HG03175 (cell line): ENCODE measurements at regions not wholly inside any gene's neighbourhood (a gene's known extent, or its start where the extent isn't known, plus 50 kb on each side); places are given as distances from the start of the nearest gene placed in this dataset.

Experiments used
- ATAC-seq: cut with Tn5 transposase; IDR thresholded peaks from one replicate; pipeline ENCODE4 v1.9.1; 2021; ENCODE audit warnings: mild to moderate bottlenecking, moderate library complexity; ENCODE audit not compliant: unreplicated experiment

DNA sequence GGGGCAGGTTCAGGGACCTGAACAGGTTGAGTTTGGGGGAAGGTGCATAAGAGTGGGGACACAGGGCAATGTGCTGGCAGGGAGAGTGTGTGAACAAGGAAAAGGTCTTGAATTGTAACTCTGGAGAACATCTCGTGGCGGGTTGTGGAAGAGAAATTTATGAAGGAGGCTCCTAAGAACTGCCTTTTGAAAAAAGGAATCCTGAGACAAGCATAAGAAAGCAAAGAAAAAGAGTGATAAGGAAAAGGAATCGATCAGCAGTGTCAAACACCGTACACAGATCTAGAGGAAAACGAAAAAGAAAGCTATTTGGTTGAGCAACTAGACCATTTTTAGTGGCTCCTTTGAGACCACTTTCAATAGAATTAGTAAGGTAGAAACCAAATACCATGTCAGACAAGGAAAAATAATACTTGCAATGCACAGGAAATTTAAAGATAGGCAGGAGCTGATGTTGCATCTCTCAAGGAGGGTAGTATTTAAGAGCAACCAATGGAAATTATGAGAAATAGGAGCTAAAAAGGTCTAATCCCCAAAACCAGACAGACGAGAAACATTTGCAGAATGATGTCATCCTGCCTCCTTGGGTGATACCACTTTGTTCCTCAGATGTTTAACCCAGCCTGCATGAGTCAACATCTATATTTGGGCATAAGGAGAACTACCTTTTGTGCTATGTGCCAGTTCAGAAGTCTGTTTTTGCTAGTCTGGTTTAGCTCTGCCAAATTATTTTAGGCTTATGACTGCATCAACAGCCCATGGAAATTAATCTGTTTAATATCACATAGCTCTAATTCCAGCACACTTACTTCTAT lies 64.5 kb upstream of the STK38L start:
- peak; percentile 93 for ATAC-seq

DNA sequence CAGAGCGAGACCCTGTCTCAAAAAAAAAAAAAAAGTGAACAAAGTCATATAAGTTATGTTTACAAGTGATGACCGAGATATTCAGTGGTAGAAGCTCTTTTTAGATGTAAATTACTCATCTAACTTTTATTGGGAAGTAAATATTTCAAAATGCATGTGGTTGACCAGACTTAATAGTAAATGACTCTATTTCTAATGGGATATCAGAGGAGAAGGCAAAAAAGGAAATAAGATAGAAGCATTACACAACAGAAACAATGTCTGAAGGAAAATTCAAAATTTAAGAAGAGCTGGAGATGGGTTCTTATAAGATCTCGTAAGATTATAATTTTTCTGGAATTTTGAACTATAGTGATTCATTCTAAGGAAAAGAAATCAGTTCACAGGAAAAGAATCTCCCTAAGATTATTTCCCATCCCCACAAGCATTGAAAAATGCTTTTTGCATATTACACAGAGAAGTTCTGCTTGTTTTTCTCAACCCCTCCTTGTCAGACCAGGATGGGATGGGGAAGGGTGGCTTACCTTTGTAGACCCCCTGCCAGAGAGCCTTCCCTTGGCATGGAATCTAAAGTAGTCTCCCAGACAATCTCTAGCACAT lies 63.1 kb upstream of the STK38L start:
- ATAC-seq: no peak

DNA sequence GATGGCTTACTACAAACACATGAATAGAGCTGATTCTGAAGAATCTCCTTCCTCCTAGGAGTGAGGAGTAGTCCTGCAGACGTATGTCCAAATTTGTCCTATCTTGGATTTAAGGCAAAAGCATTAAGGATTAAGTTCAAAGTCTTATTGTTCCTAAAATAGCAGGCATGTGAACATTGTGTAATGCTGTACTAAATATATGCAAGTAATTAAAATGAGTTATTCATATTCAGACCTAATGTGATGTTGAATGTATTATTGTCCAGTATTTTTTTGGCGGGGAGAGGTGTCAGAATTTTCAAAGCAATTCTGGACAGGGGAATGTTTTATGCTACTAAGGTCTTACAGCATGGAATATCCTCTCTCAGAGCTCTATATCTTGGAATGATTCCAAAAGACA lies 60.7 kb upstream of the STK38L start:
- no peak for ATAC-seq

DNA sequence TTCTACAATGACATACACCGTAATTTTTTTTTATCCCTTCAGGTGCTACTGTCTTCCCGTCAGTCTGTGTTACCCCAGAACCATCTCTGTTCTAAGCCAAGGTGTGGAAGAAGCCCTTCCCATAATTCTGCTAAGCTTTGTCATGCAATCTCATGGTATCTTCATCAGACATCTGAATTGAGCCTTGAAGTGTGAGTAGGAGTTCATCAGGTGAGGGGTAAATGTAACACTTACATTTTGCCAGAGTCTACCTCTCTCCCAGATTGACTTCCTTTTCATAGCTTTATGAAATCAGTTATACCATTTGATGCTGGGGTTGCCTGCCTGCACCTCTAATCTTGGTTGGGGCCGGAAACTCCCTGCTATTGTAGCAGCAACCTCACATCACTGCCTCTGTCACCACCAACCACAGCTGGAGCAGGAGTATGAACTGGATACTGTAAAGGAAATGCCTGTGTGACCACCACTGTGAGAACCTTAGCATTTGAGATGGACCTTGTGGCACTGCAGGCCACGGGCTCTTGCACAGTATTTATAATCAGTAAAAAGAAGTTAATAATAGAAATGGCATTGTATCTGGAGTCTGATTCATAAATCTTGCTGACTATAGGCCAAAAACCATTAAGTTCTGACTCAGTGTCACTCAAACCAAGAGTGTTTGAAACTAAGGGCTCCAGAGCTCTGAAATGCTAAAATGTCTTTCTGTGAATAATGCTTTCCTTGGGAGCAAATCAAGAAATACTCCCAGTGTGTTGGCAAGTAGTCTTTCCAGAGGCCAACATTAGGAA lies 58.7 kb upstream of the STK38L start:
- ATAC-seq: peak; percentile 92

DNA sequence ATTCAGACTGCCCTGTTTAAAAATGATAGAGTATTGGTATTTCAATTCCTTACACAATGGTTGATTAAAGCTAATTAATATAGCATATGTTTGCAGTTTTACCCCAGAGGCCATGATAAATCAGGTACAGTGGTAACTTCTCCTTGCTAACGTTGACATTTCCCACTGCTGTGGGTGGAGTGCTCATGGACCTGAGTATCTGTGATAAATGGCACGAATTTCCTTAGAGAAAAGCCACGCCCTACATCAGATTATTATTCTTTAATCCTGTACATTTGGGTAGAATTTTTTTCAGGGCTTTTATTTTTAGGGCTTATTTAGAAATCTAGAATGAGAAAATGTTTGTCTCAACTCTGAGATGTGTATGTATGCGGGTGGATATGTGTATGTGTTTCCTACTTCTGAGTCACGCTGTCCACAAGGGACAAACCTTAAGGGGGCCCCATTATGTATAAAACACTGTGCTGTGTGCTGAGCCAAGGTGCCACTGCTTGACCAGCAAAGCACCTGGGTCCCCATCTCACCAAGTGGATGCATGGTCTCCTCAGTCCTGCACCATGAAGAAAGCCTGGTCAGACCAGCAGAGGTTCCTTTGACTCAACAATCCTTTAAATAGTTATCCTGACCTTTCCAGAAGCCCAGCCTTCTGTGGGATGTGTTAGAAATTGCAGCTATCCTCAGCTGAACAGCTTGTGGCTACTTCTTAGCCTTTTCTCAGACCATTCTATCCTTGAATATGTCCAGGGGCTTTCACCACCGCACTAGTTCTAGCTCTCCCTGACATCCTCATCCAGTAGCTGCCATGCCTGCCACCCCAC lies 57.9 kb upstream of the STK38L start:
- no peak for ATAC-seq

DNA sequence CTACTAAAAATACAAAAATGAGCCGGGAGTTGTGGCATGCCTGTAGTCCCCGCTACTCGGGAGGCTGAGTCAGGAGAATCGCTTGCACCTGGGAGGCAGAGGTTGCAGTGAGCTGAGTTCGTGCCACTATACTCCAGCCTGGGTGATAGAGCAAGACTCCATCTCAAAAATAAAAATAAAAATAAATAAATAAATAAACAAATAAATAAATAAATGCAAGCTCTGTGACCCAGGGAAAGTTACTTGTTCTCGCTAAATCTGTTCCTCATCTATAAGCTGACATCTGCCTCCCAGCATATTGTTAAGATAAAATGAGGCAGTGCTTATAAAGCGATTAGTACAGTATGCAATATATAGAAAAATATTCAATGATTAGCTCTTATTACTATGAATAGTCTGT lies 56.4 kb upstream of the STK38L start:
- no peak for ATAC-seq

DNA sequence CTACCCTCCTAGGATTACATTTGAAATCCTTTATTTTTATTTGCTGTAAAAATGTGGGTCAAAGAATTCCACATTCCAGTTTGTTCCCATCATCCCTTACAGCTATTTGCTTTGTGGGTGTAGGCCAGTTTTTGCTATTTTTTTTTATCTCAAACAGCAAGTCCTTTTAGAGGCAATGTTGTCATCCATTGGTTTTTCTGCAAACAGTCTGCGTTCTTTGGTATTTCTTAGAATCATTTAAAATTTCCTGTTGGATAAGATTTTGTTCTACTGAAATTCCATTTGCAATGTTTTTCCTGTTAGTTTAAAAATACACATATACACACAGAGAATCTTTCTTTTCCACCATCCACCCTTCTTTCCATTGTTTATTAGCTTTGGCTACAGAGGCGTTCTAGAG lies 53.3 kb upstream of the STK38L start:
- ATAC-seq: no peak

DNA sequence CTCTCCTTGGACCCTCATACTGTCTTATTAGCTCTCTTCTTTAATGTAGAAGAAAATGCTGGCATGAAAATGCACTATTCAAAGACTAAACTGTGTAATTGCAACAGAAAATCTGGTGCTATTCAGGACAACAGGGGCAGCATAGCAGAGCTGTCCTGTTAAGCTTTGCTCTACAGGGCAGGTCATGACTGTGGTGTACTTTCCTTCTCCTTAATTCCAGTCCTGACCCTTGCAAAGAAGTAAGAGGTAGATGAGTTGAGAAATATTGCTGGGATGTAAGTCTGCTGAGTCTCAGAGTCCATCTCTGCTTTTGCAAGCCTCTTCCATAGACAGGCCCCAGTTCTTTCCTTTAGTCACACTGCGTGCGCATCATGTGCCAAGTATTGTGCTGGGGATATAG lies 52.6 kb upstream of the STK38L start:
- ATAC-seq: no peak

DNA sequence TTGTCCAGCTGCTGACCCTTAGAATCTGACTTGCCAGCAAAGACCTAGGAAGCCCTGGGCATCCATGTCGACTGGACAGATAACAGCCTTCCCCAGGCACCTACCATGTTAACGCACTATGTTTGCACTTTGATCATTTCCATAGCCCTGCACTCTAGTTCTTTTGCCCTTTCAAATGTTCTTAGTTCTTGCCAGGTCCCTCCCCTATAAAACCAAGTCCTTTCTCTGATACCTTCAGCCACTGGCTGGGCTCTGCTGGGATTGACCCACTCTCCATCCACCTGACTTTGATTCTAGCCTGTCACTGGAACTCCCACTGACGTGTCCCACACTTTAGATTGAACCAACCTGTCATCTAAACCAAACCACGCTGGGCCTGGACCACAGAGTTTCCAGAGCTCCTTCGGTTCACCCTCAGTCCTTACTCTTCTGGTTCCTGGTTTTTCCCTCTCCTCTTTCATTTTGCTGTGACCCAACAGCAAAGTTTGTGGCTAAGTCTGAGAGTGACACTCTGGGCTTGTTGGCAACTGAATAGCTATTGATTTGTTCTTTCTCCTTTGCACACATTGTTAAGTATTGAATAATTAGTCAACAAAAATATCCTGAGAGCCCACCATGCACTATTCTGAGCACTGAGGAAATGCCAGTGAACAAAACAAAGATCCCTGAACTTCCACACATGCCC lies 51.8 kb upstream of the STK38L start:
- ATAC-seq: no peak

DNA sequence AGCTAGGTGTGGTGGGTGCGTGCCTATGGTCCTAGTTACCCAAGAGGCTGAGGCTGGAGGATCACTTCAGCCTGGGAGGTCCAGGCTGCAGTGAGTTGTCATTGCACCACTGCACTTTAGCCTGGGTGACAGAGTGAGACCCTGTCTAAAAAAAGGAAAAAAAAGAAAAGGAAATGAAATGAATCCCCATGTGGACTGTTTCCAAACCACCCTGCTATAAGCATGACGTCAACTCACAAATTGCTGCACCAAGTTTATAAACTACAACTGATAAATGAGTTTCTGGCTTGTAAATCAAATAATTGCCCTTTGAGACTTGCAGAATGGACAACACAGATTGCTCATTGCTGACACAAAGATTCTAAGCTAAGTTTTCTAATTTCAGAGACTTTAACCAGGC lies 51.0 kb upstream of the STK38L start:
- no peak for ATAC-seq

DNA sequence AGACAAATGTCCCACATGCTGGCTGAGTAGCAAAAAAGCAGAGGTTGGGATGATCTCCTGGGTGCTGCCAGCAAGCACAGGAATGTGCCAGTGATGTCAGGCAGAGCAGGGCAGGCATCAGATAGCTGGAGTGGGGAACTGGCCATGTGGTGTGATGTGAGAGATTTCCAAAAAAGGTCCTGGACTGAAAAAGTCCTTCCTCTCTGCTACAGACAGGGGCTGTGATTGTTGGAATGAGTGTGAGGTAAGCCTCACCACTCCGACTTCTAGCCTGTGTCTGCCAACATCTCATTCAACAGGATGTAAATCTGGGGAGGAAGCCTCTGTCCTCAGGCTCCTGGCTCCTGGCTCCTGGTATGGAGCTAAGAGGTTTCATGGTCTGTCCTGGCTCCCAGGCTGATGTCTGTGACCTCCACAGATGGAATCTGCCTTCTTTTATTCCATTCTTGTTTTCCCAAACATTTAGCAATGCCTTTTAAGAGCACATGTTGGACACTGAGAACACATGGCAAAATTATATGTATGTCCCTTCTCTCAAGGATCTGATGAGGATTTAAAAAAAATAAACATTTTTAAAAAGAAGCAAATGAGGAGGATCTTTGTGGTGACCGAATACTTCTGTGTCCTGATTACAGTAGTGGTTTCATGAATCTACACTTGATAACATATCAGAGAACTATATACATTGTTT lies 50.1 kb upstream of the STK38L start:
- no peak for ATAC-seq
